Neuron (in vitro differentiated cells): ENCODE measurements at regions not wholly inside any gene's neighbourhood (a gene's known extent, or its start where the extent isn't known, plus 50 kb on each side); places are given as distances from the start of the nearest gene placed in this dataset.

Source experiments
- H2AFZ ChIP-seq: one replicate; pipeline ENCODE4 v1.6.1; 2013; ENCODE audit warnings: low read depth, mild to moderate bottlenecking, inconsistent platforms, low read length, moderate library complexity
- H3K27me3 ChIP-seq: one replicate; pipeline ENCODE4 v1.6.1; 2013; ENCODE audit warnings: low read length; ENCODE audit not compliant: insufficient read depth
- H3K36me3 ChIP-seq: one replicate; pipeline ENCODE4 v1.6.1; 2013; ENCODE audit warnings: low read length; ENCODE audit not compliant: insufficient read depth
- H3K4me1 ChIP-seq: one replicate; pipeline ENCODE4 v1.6.1; 2013; ENCODE audit warnings: low read length; ENCODE audit not compliant: insufficient read depth
- H3K4me3 ChIP-seq: 2 replicates; pipeline ENCODE4 v1.5.1; 2013; ENCODE audit warnings: mild to moderate bottlenecking, low read length, moderate library complexity
- H3K9me3 ChIP-seq: one replicate; pipeline ENCODE4 v1.6.1; 2013; ENCODE audit warnings: low read length

DNA sequence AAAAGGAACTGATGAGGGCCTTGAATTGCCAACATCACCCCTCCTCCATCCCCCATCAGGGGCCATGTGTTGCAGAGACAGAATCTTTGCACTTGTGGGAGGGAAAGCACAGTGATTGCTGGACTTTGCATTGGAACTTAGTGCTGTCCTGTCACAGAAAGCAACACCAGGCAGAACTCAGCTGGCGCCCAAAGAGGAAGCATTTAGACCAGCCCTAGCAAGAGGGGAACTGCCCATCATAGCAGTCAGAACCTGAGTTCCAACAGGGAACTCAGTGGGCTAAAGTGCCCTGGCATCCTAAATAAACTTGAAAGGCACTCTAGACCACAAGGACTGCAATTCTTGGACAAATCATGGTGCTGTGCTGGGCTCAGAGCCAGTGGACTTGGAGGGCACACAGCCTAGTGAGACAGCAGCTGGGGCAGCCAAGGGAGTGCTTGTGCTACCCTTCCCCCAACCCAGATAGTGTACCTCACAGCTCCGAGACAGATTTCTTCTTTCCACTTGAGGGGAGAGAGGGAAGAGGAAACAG is 128.1 kb downstream of the ACTL7B start:
- Histone ChIP-seq H3K4me3 (no peak overlapping the region), H3K9me3 (no peaks in the 10 kb centered on the region), H2AFZ (no peak overlapping the region)

DNA sequence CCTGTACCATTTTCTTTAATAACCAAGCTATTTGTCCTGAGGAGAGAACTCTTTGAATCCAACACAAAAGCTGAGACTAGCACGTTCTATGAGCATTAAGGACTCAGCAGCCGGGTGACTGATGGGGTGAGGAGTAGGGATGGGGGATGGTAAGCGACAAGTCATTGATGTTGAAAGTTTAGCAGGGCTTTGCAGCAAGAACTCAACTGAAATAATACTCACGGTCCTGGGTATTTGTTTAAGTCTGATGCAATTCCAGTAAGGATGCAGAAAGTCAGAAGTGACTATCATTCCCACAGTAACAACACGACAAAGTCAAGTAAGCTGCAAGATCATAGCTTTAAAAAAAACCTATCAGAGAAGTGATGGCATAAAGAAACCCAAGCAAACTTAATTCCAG is 131.1 kb downstream of the ACTL7B start:
- no peaks in the 10 kb centered on the region for H3K36me3 ChIP-seq
- H2AFZ ChIP-seq, result no peak overlapping the region
- H3K4me1 ChIP-seq, result no peaks in the 10 kb centered on the region
- H3K9me3 ChIP-seq, result no peaks in the 10 kb centered on the region
- no peaks in the 10 kb centered on the region for H3K27me3 ChIP-seq
- H3K4me3 ChIP-seq, result no peak overlapping the region

More for the DNA sequence above, 128.1 kb downstream of the ACTL7B start:
- Histone ChIP-seq H3K4me1 (no peaks in the 10 kb centered on the region), H3K27me3 (no peaks in the 10 kb centered on the region), H3K36me3 (no peaks in the 10 kb centered on the region)

- H2AFZ ChIP-seq, result no peak overlapping the region
- H3K9me3 ChIP-seq, result no peaks in the 10 kb centered on the region
- no peak overlapping the region for H3K4me3 ChIP-seq
- no peaks in the 10 kb centered on the region for H3K36me3 ChIP-seq
- H3K27me3 ChIP-seq, result no peaks in the 10 kb centered on the region
- H3K4me1 ChIP-seq, result no peaks in the 10 kb centered on the region
These were observed 131.7 kb downstream of the ACTL7B start for GRCh38 chr9:108724122-108724521.

GRCh38 chr9:108722396-108722795 is 133.4 kb downstream of the ACTL7B start:
- H2AFZ ChIP-seq, result no peak overlapping the region
- no peak overlapping the region for H3K4me3 ChIP-seq
- no peaks in the 10 kb centered on the region for H3K4me1 ChIP-seq
- H3K36me3 ChIP-seq, result no peaks in the 10 kb centered on the region
- H3K27me3 ChIP-seq, result no peaks in the 10 kb centered on the region
- no peaks in the 10 kb centered on the region for H3K9me3 ChIP-seq

GRCh38 chr9:108720191-108720642 is 135.6 kb downstream of the ACTL7B start:
- Histone ChIP-seq H2AFZ (no peak overlapping the region), H3K36me3 (no peaks in the 10 kb centered on the region), H3K4me3 (no peak overlapping the region), H3K9me3 (no peaks in the 10 kb centered on the region), H3K4me1 (no peaks in the 10 kb centered on the region), H3K27me3 (no peaks in the 10 kb centered on the region)

DNA sequence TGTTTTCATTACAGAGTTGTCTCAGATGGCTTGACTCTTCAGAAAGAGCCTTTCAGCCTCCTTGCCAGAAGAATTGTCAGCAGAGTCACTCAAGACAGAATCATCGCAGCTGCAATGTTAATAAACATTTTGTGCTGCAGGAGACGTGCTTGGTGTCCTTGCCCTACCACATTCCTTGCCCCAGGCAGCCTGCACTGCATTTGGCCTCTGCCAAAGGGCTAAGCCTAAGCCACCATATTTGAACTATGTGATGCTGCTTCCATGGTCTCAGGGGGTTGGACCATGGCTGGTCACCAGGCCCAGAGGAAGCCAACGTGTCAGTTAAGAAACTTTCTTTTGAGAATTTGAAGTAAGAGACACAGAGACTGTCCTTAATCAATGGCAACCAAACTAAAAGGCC is 145.4 kb downstream of the ACTL7B start:
- Histone ChIP-seq H3K4me1 (no peaks in the 10 kb centered on the region), H3K36me3 (no peaks in the 10 kb centered on the region), H3K27me3 (no peaks in the 10 kb centered on the region), H3K9me3 (no peaks in the 10 kb centered on the region), H2AFZ (no peak overlapping the region), H3K4me3 (no peak overlapping the region)

DNA sequence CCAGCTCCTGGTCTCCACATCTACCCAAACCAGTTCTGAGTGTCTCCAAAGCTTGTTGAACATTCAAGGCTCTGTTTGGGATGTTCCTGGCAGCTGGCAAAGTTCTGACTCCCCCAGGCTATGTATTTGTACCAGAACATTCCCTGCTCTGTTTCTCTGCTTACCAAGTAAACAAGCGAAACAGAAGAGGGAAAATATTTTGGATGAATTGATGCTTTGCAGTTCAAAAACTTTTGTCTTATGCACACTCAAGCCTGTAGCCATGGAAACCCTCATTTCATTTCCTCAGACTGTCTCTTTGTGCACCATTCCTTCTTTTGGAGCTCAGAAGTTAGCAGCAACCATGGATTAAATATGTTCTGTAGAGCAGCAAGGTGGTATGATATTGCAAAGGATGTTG is 145.8 kb downstream of the ACTL7B start:
- Histone ChIP-seq H3K4me1 (no peaks in the 10 kb centered on the region), H3K27me3 (no peaks in the 10 kb centered on the region), H3K9me3 (no peaks in the 10 kb centered on the region), H3K36me3 (no peaks in the 10 kb centered on the region), H3K4me3 (no peak overlapping the region), H2AFZ (no peak overlapping the region)

DNA sequence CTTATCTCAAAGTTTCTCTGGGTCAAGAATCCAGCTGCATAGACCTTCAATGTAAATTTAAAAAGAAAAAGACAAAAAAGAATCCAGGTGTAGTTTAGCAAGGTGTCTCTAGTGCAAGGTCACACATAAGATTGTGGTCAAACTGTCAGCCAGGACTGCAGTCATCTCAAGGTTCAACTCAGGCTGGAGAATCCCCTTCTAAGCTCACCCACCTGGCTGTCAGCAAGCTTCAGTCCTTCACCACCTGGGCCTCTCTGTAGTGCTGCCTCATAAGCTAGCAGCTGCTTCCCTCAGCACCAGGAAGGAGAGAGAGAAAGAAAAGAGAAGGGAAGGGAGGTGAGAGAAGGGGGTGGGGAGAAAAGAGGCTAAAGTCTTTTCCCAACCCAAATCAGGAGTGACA is 146.7 kb downstream of the ACTL7B start:
- Histone ChIP-seq H2AFZ (no peak overlapping the region), H3K9me3 (no peaks in the 10 kb centered on the region), H3K4me3 (no peak overlapping the region), H3K4me1 (no peaks in the 10 kb centered on the region), H3K27me3 (no peaks in the 10 kb centered on the region), H3K36me3 (no peaks in the 10 kb centered on the region)

DNA sequence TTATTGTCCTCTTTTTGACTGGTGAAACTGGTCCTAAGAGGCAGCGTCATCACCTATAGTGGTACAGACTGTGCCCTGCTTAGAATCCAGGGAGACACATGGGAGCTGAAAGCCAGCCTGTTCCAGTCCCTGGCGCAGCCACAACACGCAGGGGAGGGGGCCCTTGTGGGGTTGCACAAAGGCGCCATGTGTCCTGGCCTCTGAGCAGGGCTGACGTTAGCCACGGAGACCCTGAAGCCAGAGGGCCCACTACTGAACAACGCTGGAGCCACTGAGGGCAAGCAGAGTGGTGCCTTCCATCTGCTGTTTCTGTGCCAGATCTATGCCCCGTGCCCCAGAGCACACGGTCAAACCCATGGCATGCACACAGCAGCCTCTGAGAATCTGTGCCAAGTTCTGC is 147.3 kb downstream of the ACTL7B start:
- no peaks in the 10 kb centered on the region for H3K36me3 ChIP-seq
- H3K27me3 ChIP-seq, result no peaks in the 10 kb centered on the region
- no peak overlapping the region for H2AFZ ChIP-seq
- no peaks in the 10 kb centered on the region for H3K9me3 ChIP-seq
- no peak overlapping the region for H3K4me3 ChIP-seq
- no peaks in the 10 kb centered on the region for H3K4me1 ChIP-seq

- Histone ChIP-seq H3K9me3 (no peaks in the 10 kb centered on the region), H3K36me3 (no peaks in the 10 kb centered on the region), H3K4me3 (no peak overlapping the region), H3K4me1 (no peaks in the 10 kb centered on the region), H2AFZ (no peak overlapping the region), H3K27me3 (no peaks in the 10 kb centered on the region)
These were observed 148.7 kb downstream of the ACTL7B start for GRCh38 chr9:108707120-108707519.

- Histone ChIP-seq H3K4me3 (no peak overlapping the region), H2AFZ (no peak overlapping the region), H3K27me3 (no peaks in the 10 kb centered on the region), H3K4me1 (no peaks in the 10 kb centered on the region), H3K9me3 (no peaks in the 10 kb centered on the region), H3K36me3 (no peaks in the 10 kb centered on the region)
These were observed 151.5 kb downstream of the ACTL7B start for GRCh38 chr9:108704156-108704852.

- H3K36me3 ChIP-seq, result no peaks in the 10 kb centered on the region
These were observed 152.4 kb downstream of the ACTL7B start for GRCh38 chr9:108703429-108703828.

DNA sequence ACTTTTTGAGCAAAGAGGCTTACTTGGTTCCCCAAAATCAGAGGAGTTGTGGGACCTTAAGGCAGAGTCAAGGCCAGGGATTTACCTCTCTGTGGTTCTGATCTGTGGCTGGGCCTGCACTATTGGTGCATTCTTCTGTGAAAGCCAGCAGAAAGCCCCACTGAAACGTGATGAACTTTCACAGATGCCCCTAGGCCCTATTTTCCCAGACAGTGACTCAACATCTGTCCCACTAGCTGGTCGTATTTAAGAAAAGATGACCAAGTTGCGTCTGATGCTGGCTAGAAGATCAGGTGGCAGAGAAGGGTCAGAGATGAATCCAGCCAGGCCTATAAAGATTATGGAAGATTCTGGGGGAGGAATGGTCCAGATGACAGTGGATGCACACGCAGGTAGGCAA is 153.1 kb downstream of the ACTL7B start:
- no peaks in the 10 kb centered on the region for H3K36me3 ChIP-seq
- H3K4me1 ChIP-seq, result no peaks in the 10 kb centered on the region
- H3K27me3 ChIP-seq, result no peaks in the 10 kb centered on the region
- H3K4me3 ChIP-seq, result no peak overlapping the region
- no peaks in the 10 kb centered on the region for H3K9me3 ChIP-seq
- H2AFZ ChIP-seq, result no peak overlapping the region

More at GRCh38 chr9:108703429-108703828, 152.4 kb downstream of the ACTL7B start:
- Histone ChIP-seq H3K4me1 (no peaks in the 10 kb centered on the region), H2AFZ (no peak overlapping the region), H3K27me3 (no peaks in the 10 kb centered on the region), H3K4me3 (no peak overlapping the region), H3K9me3 (no peaks in the 10 kb centered on the region)

DNA sequence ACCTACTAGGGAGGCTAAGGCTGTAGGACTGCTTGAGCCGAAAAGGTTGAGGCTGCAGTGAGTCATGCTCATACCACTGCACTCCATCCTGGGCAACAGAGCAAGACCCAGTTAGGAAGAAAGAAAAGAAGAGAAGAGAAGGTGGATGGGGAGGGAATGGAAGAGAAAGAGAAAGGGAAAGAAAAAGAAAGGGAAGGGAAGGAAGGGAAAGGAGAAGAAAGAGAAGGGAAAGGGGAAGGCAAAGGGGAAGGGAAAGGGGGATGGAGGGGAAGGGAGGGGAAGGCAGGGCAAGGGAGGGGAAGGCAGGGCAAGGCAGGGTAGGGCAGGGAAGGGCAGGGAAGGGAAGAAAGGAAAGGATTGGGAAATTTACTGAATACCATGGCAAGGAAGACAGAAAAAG is 157.0 kb downstream of the ACTL7B start:
- H3K27me3 ChIP-seq, result no peaks in the 10 kb centered on the region
- no peaks in the 10 kb centered on the region for H3K4me1 ChIP-seq
- H3K4me3 ChIP-seq, result no peak overlapping the region
- no peak overlapping the region for H2AFZ ChIP-seq
- no peaks in the 10 kb centered on the region for H3K9me3 ChIP-seq
- H3K36me3 ChIP-seq, result no peaks in the 10 kb centered on the region
